GM12873 (cell line): ENCODE measurements at regions not wholly inside any gene's neighbourhood (a gene's known extent, or its start where the extent isn't known, plus 50 kb on each side); places are given as distances from the start of the nearest gene placed in this dataset.

Experiments used
- CTCF ChIP-seq: IDR thresholded peaks from 2 replicates; pipeline ENCODE4 v1.5.1; 2012; ENCODE audit warnings: low read depth, mild to moderate bottlenecking, moderate library complexity, low read length, control low read depth; ENCODE audit not compliant: insufficient read depth; ENCODE audit errors: missing control alignments

- no peak for TF ChIP-seq CTCF
Observed at GRCh38 chrX:128717635-128718578, 665.7 kb upstream of the ACTRT1 start.

DNA sequence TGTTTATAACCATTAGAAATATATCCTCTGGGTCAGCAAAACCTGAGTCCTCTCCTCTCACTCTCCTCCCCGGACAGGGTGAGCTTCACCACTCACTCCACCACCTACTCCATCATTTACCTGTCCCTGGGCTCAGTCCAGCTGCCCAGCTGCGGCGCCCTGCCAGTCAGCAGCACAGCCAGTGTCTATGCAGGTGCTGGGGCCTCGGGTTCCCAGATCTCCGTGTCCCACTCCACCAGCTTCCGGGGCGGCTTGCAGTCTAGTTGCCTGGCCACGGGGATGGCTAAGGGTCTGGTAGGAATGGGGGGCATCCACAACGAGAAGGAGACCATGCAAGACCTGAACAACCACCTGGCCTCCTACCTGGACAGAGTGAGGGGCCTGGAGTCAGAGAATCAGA lies 662.2 kb upstream of the ACTRT1 start:
- TF ChIP-seq CTCF, result no peak

GRCh38 chrX:128699716-128700285 lies 647.6 kb upstream of the ACTRT1 start:
- no peak for TF ChIP-seq CTCF

DNA sequence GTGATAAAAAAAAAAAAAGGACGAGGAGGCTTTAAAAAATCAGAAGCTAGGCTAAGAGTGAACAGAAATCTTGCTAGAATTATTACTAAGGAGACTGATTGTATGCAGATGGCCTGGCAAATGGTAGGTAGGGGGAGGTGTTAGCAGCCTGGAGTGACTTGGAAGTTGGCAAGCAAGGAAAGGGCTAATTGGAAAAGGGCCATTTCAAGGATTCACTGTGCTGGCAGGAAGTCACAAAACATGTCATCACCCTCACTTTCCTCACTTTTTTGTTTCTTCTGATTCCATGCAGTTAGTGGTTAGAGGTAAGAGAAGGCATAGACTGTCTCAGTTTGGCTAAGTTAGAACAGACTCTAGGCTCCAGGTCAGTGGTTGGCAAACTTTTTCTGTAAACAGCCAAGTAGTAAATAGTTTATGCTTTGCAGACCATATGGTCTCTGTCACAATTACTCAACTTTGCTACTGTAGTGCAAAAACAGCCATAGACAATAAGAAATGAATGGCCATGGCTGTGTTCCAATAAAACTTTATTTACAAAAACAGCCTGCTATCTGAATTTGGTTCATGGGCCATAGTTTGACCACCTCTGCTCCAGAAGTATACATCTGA lies 646.5 kb upstream of the ACTRT1 start:
- TF ChIP-seq CTCF, result no peak

DNA sequence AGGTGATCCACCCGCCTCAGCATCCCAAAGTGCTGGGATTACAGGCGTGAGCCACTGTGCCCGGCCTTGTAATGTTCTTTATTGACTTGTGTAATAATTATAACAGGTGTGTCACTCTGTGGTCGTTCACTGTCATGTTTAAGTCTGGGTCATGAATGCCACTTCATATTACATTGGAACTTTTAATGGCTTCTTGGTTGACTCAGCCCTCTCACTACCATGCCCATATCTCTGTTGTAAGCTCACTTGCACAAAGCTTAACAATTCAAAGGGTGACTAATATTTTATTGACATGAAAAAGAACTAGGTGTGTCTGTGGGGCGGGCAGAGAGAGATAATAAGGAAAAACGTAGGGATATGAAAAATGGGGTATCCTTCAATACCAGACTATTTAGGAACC lies 639.7 kb upstream of the ACTRT1 start:
- TF ChIP-seq CTCF, result no peak

DNA sequence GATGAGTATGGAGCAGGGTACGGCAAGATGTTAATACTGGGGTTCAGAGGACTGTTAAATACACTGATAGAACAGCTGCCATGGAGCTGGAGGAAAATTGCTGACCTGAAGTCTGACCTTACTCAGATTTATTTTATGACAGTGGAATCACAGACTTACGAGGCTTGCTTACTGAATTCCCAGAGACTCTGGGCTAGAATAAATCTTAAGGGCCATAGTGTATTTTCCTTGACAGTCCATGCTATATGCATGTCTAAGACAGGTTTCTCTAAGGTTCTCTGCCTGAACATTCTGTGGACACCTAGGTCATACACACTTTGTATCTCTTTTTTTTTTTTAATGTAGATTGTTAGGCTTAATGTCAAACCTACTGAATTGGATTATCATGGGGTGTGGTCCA lies 633.2 kb upstream of the ACTRT1 start:
- TF ChIP-seq CTCF, result no peak

DNA sequence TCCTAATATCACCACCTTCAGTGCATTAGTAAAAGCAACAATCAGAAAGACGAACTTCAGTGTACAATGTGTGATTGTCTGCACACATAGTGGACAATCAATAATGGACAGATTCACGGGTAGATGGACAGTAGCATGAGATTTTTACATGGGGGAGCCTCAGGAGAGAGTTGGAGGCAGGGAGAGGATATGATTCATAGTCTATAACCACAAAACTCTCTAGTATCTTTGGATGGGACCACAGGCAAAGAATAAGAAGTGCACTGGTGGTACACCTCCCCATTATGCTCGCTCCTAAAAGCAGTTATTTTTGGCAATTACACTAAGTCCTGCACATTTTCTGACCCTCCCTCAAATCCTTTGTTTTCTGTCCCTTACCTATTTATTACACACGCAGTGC lies 624.4 kb upstream of the ACTRT1 start:
- TF ChIP-seq CTCF, result no peak
